ENCODE measurements at regions not wholly inside any gene's neighbourhood (a gene's known extent, or its start where the extent isn't known, plus 50 kb on each side); places are given as distances from the start of the nearest gene placed in this dataset.

GRCh38 chr9:99374793-99375192 lies 152.7 kb downstream of the SEC61B start:
- in situ Hi-C loops (cut with MboI) = no loop called here
- no TSS peak for BruUV-seq (replicated peaks)

More at GRCh38 chr9:99374793-99375192, 152.7 kb downstream of the SEC61B start:
- CTCF ChIA-PET (ENCODE audit: low intra/inter-chr PET ratio) = no interaction called here
- no peaks in the 10 kb centered on the region for H3K9me3 ChIP-seq (replicated peaks; ENCODE audit: control insufficient read depth, insufficient read depth, low read depth, low read length)
- H3K4me1 ChIP-seq (replicated peaks in 1 of 2; ENCODE audit: control insufficient read depth in 2 of 2, insufficient read depth in 2 of 2, low read length in 2 of 2) = no peaks in the 10 kb centered on the region
- WGBS (ENCODE audit: insufficient coverage, low coverage, missing lambda C conversion rate) = 0% methylated on average over 1 of the region's 1 CpG
- no peak for TF ChIP-seq ZNF639 (CRISPR knock-in tag; conservative IDR thresholded peaks at IDR 0.05 in 1 of 2, IDR thresholded peaks at IDR 0.05 in 1 of 2)
- no peak for TF ChIP-seq THRAP3 (IDR thresholded peaks at IDR 0.05; ENCODE audit: borderline replicate concordance)
- no peak for TF ChIP-seq E2F6 (IDR thresholded peaks at IDR 0.05; ENCODE audit: borderline replicate concordance in 1 of 2, extremely low read depth in 1 of 2, insufficient read depth in 1 of 2, insufficient read length in 1 of 2, low read depth in 1 of 2, low read length in 1 of 2, poor library complexity in 1 of 2, severe bottlenecking in 1 of 2)
- TF ChIP-seq ZNF146 (CRISPR knock-in tag; IDR thresholded peaks at IDR 0.05; ENCODE audit: unreplicated experiment) = no peak
- no peak for TF ChIP-seq TEAD1 (CRISPR knock-in tag; IDR thresholded peaks at IDR 0.05)
- no peak for TF ChIP-seq XRCC3 (IDR thresholded peaks at IDR 0.05)
- TF ChIP-seq POLR2AphosphoS2 (IDR thresholded peaks at IDR 0.05; ENCODE audit: low read length) = no peak
- no peak for TF ChIP-seq MAX (CRISPR knock-in tag; IDR thresholded peaks at IDR 0.05)
- no peak for TF ChIP-seq CREB3 (tag; conservative IDR thresholded peaks at IDR 0.05; ENCODE audit: low read depth)
- no peak for TF ChIP-seq CREBBP (IDR thresholded peaks at IDR 0.05; ENCODE audit: low read depth, low read length)
- no peak for TF ChIP-seq ZFP1 (CRISPR knock-in tag; IDR thresholded peaks at IDR 0.05)
- H3K4me3 ChIP-seq = no peak overlapping the region
- no peak overlapping the region for H2AFZ ChIP-seq (ENCODE audit: low read depth, low read length)
- peaks cover 10 to 17% of the 10 kb centered on the region in 2 experiments; a peak in 4 of 5 replicates for H3K27me3 ChIP-seq (ENCODE audit: control insufficient read depth in 2 of 2, insufficient read depth in 2 of 2, low read length in 2 of 2)
- H3K36me3 ChIP-seq (ENCODE audit: control insufficient read depth, insufficient read depth, low read length) = no peaks in the 10 kb centered on the region
- H3K9ac ChIP-seq (ENCODE audit: insufficient read depth in 1 of 2, low read depth in 2 of 2, low read length in 2 of 2) = no peak overlapping the region
- FAIRE-seq = no peak
- DNase-seq (ENCODE audit: extremely low read depth in 1 of 4, low spot score in 3 of 4) = no peak
- no peak overlapping the region for H3K4me2 ChIP-seq (ENCODE audit: insufficient read depth, low read length)
- no peaks in the 10 kb centered on the region for H3K79me2 ChIP-seq (ENCODE audit: control insufficient read depth, insufficient read depth, low read length)
- no peak for ATAC-seq
- intact Hi-C loops (cut with micrococcal nuclease) = no loop called here
- H3K27ac ChIP-seq (ENCODE audit: extremely low read depth, low read depth, low read length) = no peak overlapping the region
- POLR2A ChIA-PET = no interaction called here
- 0 out of 2 replicates have a peak, but pooled peaks cover under 1% of the 10 kb centered on the region for H4K20me1 ChIP-seq (replicated peaks; ENCODE audit: control insufficient read depth, insufficient read depth, low read length)
- H3K9me1 ChIP-seq (ENCODE audit: control insufficient read depth, insufficient read depth, low read length) = no peaks in the 10 kb centered on the region
